B cell (primary cell): ENCODE measurements at regions not wholly inside any gene's neighbourhood (a gene's known extent, or its start where the extent isn't known, plus 50 kb on each side); places are given as distances from the start of the nearest gene placed in this dataset.

Source experiments
- CTCF ChIP-seq: fragments of 200-600 bp; IDR thresholded peaks from one replicate; pipeline ENCODE4 v1.8.0; 2022; ENCODE audit warnings: antibody characterized with exemption, mild to moderate bottlenecking
- EZH2 ChIP-seq: IDR thresholded peaks from 2 replicates; pipeline ENCODE4 v1.6.1; 2012; ENCODE audit warnings: borderline replicate concordance, low read depth, mild to moderate bottlenecking, moderate library complexity, low read length; ENCODE audit not compliant: insufficient read depth, poor library complexity, severe bottlenecking

GRCh38 chr18:67433971-67434370 lies 82.5 kb downstream of the DSEL start:
- TF ChIP-seq CTCF (no peak), EZH2 (no peak)
